NCI-H2227 treated with DMSO at 0.1 percent for 48 hours (cell line): ENCODE measurements at regions not wholly inside any gene's neighbourhood (a gene's known extent, or its start where the extent isn't known, plus 50 kb on each side); places are given as distances from the start of the nearest gene placed in this dataset.
"Not testable (repeated sequence)": the region's sequence is repeated elsewhere in the genome, so short reads cannot be mapped to it uniquely, and the experiment has no call there.

Source experiments
- DNase-seq: peaks from one replicate; lab custom pipeline; 2025; lab: John Stamatoyannopoulos, UW

- DNase-seq = no peak
Observed at GRCh38 chr12:97984974-97985580, 522.5 kb downstream of the RMST start.

- DNase-seq = no peak
Observed at GRCh38 chr12:97985834-97986233, 523.2 kb downstream of the RMST start.

GRCh38 chr12:97988588-97988987 lies 526.0 kb downstream of the RMST start:
- not testable (repeated sequence) for DNase-seq

GRCh38 chr12:97989366-97989940 lies 525.9 kb upstream of the TMPO start:
- no peak for DNase-seq

- DNase-seq = no peak
Observed at GRCh38 chr12:97994746-97995484, 520.5 kb upstream of the TMPO start.

- DNase-seq = no peak
Observed at GRCh38 chr12:97995559-97995958, 519.8 kb upstream of the TMPO start.

GRCh38 chr12:98001430-98001829 lies 514.0 kb upstream of the TMPO start:
- peak; percentile 55 for DNase-seq

- DNase-seq = peak; percentile 84
Observed at GRCh38 chr12:98002887-98003493, 512.4 kb upstream of the TMPO start.

GRCh38 chr12:98007963-98008362 lies 507.4 kb upstream of the TMPO start:
- no peak for DNase-seq

- DNase-seq = no peak
Observed at GRCh38 chr12:98013560-98013959, 501.8 kb upstream of the TMPO start.

GRCh38 chr12:98018836-98019235 lies 496.6 kb upstream of the TMPO start:
- no peak for DNase-seq

GRCh38 chr12:98020376-98020775 lies 495.0 kb upstream of the TMPO start:
- DNase-seq = no peak

- no peak for DNase-seq
Observed at GRCh38 chr12:98022961-98023360, 492.4 kb upstream of the TMPO start.

- DNase-seq = no peak
Observed at GRCh38 chr12:98037401-98038140, 477.8 kb upstream of the TMPO start.

- DNase-seq = no peak
Observed at GRCh38 chr12:98042668-98043067, 472.7 kb upstream of the TMPO start.

GRCh38 chr12:98045395-98045794 lies 470.0 kb upstream of the TMPO start:
- DNase-seq = no peak

GRCh38 chr12:98048326-98048725 lies 467.1 kb upstream of the TMPO start:
- no peak for DNase-seq

- no peak for DNase-seq
Observed at GRCh38 chr12:98053202-98053601, 462.2 kb upstream of the TMPO start.

- no peak for DNase-seq
Observed at GRCh38 chr12:98057701-98058100, 457.7 kb upstream of the TMPO start.

- DNase-seq = no peak
Observed at GRCh38 chr12:98058213-98058612, 457.2 kb upstream of the TMPO start.

GRCh38 chr12:98058838-98059237 lies 456.6 kb upstream of the TMPO start:
- DNase-seq = peak; percentile 22

- DNase-seq = no peak
Observed at GRCh38 chr12:98059659-98060343, 455.6 kb upstream of the TMPO start.
